HG03442 (cell line): ENCODE measurements at regions not wholly inside any gene's neighbourhood (a gene's known extent, or its start where the extent isn't known, plus 50 kb on each side); places are given as distances from the start of the nearest gene placed in this dataset.

ENCODE experiments used
- ATAC-seq: cut with Tn5 transposase; IDR thresholded peaks from one replicate; pipeline ENCODE4 v1.9.1; 2021; ENCODE audit warnings: mild to moderate bottlenecking, moderate library complexity; ENCODE audit not compliant: unreplicated experiment

DNA sequence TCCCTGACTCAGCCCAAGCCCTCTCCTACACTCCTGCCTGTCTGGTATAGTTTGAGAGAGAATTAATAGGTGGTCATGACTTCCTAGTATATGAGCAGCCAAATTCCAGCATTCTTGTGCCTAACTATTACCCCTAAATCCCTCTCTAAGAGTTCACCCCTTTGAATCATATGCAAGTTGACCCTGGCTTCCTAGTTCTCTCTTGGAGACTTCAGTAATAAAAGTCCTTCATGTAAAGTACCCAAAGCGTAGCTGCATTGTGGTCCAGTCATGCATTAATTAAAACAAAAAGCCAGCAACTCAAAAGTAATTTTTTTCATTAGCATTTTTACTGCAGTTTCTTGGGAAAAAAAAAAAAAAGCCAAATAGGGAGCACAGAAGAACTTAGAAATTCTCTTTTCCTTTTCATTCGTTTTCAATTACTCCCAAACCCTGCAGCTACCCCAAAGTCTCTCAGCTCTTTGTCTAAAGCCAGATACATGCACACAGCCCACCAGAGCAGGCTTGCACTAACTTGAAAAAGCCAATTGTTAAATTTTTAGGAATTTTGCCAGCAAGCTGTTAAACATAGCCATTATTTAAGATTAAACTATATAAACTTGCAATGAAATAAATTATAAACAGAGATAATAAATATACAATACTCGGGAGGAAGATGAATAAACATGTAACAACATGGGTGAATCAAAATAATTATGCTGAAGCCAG lies 50.1 kb upstream of the STT3B start:
- no peak for ATAC-seq
